Activated naive CD8-positive, alpha-beta T cell treated with anti-CD3 and anti-CD28 coated beads, Interleukin-2, amount 10 ng/mL, durations not matched to agents 7 days and 5 days (primary cell): ENCODE measurements at regions not wholly inside any gene's neighbourhood (a gene's known extent, or its start where the extent isn't known, plus 50 kb on each side); places are given as distances from the start of the nearest gene placed in this dataset.

Source experiments
- ATAC-seq: fragments of 150-1000 bp; cut with Tn5 transposase; one replicate; pipeline ENCODE4 v1.10.0; 2021; ENCODE audit warnings: low read depth, moderate library complexity
- POLR2A ChIA-PET: fragments of 350-600 bp; sonication (Branson Sonifier 250); formaldehyde crosslinking; loops from one replicate; lab custom pipeline; 2021; ENCODE audit warnings: antibody characterized with exemption; lab: Charles Lee
- DNase-seq: peaks from one replicate; pipeline ENCODE4 v3.0.0; 2021
- H3K27ac Mint-ChIP-seq: one replicate; pipeline ENCODE4 v1.8.0; 2022; ENCODE audit warnings: mild to moderate bottlenecking, mixed read lengths
- H3K27me3 Mint-ChIP-seq: one replicate; pipeline ENCODE4 v1.8.0; 2022; ENCODE audit warnings: mild to moderate bottlenecking, moderate library complexity, mixed read lengths
- H3K36me3 Mint-ChIP-seq: one replicate; pipeline ENCODE4 v1.8.0; 2021; ENCODE audit warnings: mild to moderate bottlenecking, mixed read lengths
- H3K4me1 Mint-ChIP-seq: one replicate; pipeline ENCODE4 v1.8.0; 2021; ENCODE audit warnings: mixed read lengths
- H3K4me3 Mint-ChIP-seq: one replicate; pipeline ENCODE4 v1.8.0; 2022; ENCODE audit warnings: mild to moderate bottlenecking, moderate library complexity, mixed read lengths
- H3K9me3 Mint-ChIP-seq: one replicate; pipeline ENCODE4 v1.8.0; 2021; ENCODE audit warnings: mixed read lengths

GRCh38 chr4:180203349-180203748 is 2039.9 kb upstream of the TENM3 start:
- Mint-ChIP-seq H3K36me3 (no peaks in the 10 kb centered on the region), H3K4me3 (no peak overlapping the region), H3K27ac (no peak overlapping the region), H3K27me3 (no peaks in the 10 kb centered on the region), H3K4me1 (peaks cover 7% of the 10 kb centered on the region), H3K9me3 (no peaks in the 10 kb centered on the region)
- ATAC-seq (no peak), DNase-seq (no peak)
- POLR2A ChIA-PET, result no interaction called here

GRCh38 chr4:180205276-180205675 is 2037.9 kb upstream of the TENM3 start:
- no peaks in the 10 kb centered on the region for H3K9me3 Mint-ChIP-seq
- H3K4me3 Mint-ChIP-seq, result no peak overlapping the region
- no peak overlapping the region for H3K27ac Mint-ChIP-seq
- H3K4me1 Mint-ChIP-seq, result peaks cover 7% of the 10 kb centered on the region
- DNase-seq (no peak), ATAC-seq (no peak)
- no peaks in the 10 kb centered on the region for H3K27me3 Mint-ChIP-seq
- no peaks in the 10 kb centered on the region for H3K36me3 Mint-ChIP-seq
- POLR2A ChIA-PET, result no interaction called here

GRCh38 chr4:180207921-180208320 is 2035.3 kb upstream of the TENM3 start:
- POLR2A ChIA-PET, result no interaction called here
- H3K36me3 Mint-ChIP-seq, result no peaks in the 10 kb centered on the region
- DNase-seq (no peak), ATAC-seq (no peak)
- no peaks in the 10 kb centered on the region for H3K9me3 Mint-ChIP-seq
- no peak overlapping the region for H3K4me3 Mint-ChIP-seq
- H3K27me3 Mint-ChIP-seq, result no peaks in the 10 kb centered on the region
- H3K4me1 Mint-ChIP-seq, result peaks cover 7% of the 10 kb centered on the region
- H3K27ac Mint-ChIP-seq, result no peak overlapping the region

GRCh38 chr4:180217070-180217469 is 2026.1 kb upstream of the TENM3 start:
- Mint-ChIP-seq H3K36me3 (no peaks in the 10 kb centered on the region), H3K9me3 (peaks cover 2% of the 10 kb centered on the region), H3K27ac (no peak overlapping the region), H3K4me3 (no peak overlapping the region), H3K4me1 (no peaks in the 10 kb centered on the region), H3K27me3 (peaks cover 2% of the 10 kb centered on the region)
- POLR2A ChIA-PET, result no interaction called here
- no peak for DNase-seq
- ATAC-seq, result no peak

- ATAC-seq (no peak), DNase-seq (no peak)
- Mint-ChIP-seq H3K4me1 (no peaks in the 10 kb centered on the region), H3K36me3 (peaks cover 1% of the 10 kb centered on the region), H3K4me3 (no peak overlapping the region), H3K9me3 (peaks cover 3% of the 10 kb centered on the region), H3K27me3 (peaks cover 2% of the 10 kb centered on the region), H3K27ac (no peak overlapping the region)
- POLR2A ChIA-PET, result no interaction called here
Measured at GRCh38 chr4:180219080-180219479, 2024.1 kb upstream of the TENM3 start.

GRCh38 chr4:180225977-180226376 is 2017.2 kb upstream of the TENM3 start:
- DNase-seq, result no peak
- H3K9me3 Mint-ChIP-seq, result peaks cover 1% of the 10 kb centered on the region
- POLR2A ChIA-PET, result no interaction called here
- no peak overlapping the region for H3K4me3 Mint-ChIP-seq
- no peaks in the 10 kb centered on the region for H3K27me3 Mint-ChIP-seq
- H3K4me1 Mint-ChIP-seq, result peaks cover 3% of the 10 kb centered on the region
- no peak overlapping the region for H3K27ac Mint-ChIP-seq
- no peak for ATAC-seq
- peaks cover 1% of the 10 kb centered on the region for H3K36me3 Mint-ChIP-seq

- H3K4me1 Mint-ChIP-seq, result no peaks in the 10 kb centered on the region
Measured at GRCh38 chr4:180234730-180235129, 2008.5 kb upstream of the TENM3 start.

GRCh38 chr4:180240670-180241069 is 2002.5 kb upstream of the TENM3 start:
- no peaks in the 10 kb centered on the region for H3K9me3 Mint-ChIP-seq
- DNase-seq, result no peak
- H3K4me1 Mint-ChIP-seq, result peaks cover 10% of the 10 kb centered on the region
- ATAC-seq, result peak; percentile 54
- H3K27me3 Mint-ChIP-seq, result no peaks in the 10 kb centered on the region
- POLR2A ChIA-PET, result no interaction called here
- H3K4me3 Mint-ChIP-seq, result peak overlapping the region; percentile 48
- no peaks in the 10 kb centered on the region for H3K36me3 Mint-ChIP-seq
- no peak overlapping the region for H3K27ac Mint-ChIP-seq

More at GRCh38 chr4:180234730-180235129, 2008.5 kb upstream of the TENM3 start:
- ATAC-seq (no peak), DNase-seq (no peak)
- POLR2A ChIA-PET, result no interaction called here
- Mint-ChIP-seq H3K27ac (no peak overlapping the region), H3K4me3 (no peak overlapping the region), H3K27me3 (no peaks in the 10 kb centered on the region), H3K36me3 (no peaks in the 10 kb centered on the region), H3K9me3 (no peaks in the 10 kb centered on the region)

- Mint-ChIP-seq H3K4me3 (no peak overlapping the region), H3K27ac (no peak overlapping the region), H3K4me1 (no peaks in the 10 kb centered on the region), H3K9me3 (no peaks in the 10 kb centered on the region), H3K36me3 (no peaks in the 10 kb centered on the region), H3K27me3 (no peaks in the 10 kb centered on the region)
- POLR2A ChIA-PET, result no interaction called here
- ATAC-seq (no peak), DNase-seq (no peak)
Measured at GRCh38 chr4:180253419-180253818, 1989.8 kb upstream of the TENM3 start.

GRCh38 chr4:180261346-180261745 is 1981.9 kb upstream of the TENM3 start:
- Mint-ChIP-seq H3K9me3 (peaks cover 1% of the 10 kb centered on the region), H3K36me3 (no peaks in the 10 kb centered on the region), H3K27ac (no peak overlapping the region), H3K4me3 (no peak overlapping the region), H3K27me3 (no peaks in the 10 kb centered on the region), H3K4me1 (no peaks in the 10 kb centered on the region)
- POLR2A ChIA-PET, result no interaction called here
- DNase-seq, result no peak
- no peak for ATAC-seq

GRCh38 chr4:180280076-180280475 is 1963.1 kb upstream of the TENM3 start:
- no peak for DNase-seq
- Mint-ChIP-seq H3K27me3 (no peaks in the 10 kb centered on the region), H3K36me3 (no peaks in the 10 kb centered on the region), H3K4me3 (no peak overlapping the region), H3K9me3 (no peaks in the 10 kb centered on the region), H3K4me1 (no peaks in the 10 kb centered on the region), H3K27ac (no peak overlapping the region)
- no peak for ATAC-seq
- POLR2A ChIA-PET, result no interaction called here

GRCh38 chr4:180280726-180281297 is 1962.4 kb upstream of the TENM3 start:
- no peaks in the 10 kb centered on the region for H3K36me3 Mint-ChIP-seq
- POLR2A ChIA-PET, result no interaction called here
- no peak for DNase-seq

GRCh38 chr4:180281724-180282123 is 1961.5 kb upstream of the TENM3 start:
- no peaks in the 10 kb centered on the region for H3K9me3 Mint-ChIP-seq
- ATAC-seq, result no peak
- H3K4me3 Mint-ChIP-seq, result no peak overlapping the region
- no peaks in the 10 kb centered on the region for H3K27me3 Mint-ChIP-seq
- POLR2A ChIA-PET, result no interaction called here
- no peak for DNase-seq
- peaks cover 6% of the 10 kb centered on the region for H3K4me1 Mint-ChIP-seq
- H3K36me3 Mint-ChIP-seq, result no peaks in the 10 kb centered on the region
- no peak overlapping the region for H3K27ac Mint-ChIP-seq

More at GRCh38 chr4:180280726-180281297, 1962.4 kb upstream of the TENM3 start:
- Mint-ChIP-seq H3K9me3 (no peaks in the 10 kb centered on the region), H3K27ac (no peak overlapping the region), H3K27me3 (no peaks in the 10 kb centered on the region), H3K4me1 (peaks cover 3% of the 10 kb centered on the region), H3K4me3 (no peak overlapping the region)
- no peak for ATAC-seq

GRCh38 chr4:180284267-180284666 is 1958.9 kb upstream of the TENM3 start:
- H3K9me3 Mint-ChIP-seq, result no peaks in the 10 kb centered on the region
- H3K27ac Mint-ChIP-seq, result no peak overlapping the region
- DNase-seq, result no peak
- no peak overlapping the region for H3K4me3 Mint-ChIP-seq
- peaks cover 6% of the 10 kb centered on the region for H3K4me1 Mint-ChIP-seq
- H3K36me3 Mint-ChIP-seq, result no peaks in the 10 kb centered on the region
- POLR2A ChIA-PET, result no interaction called here
- no peak for ATAC-seq
- no peaks in the 10 kb centered on the region for H3K27me3 Mint-ChIP-seq

- POLR2A ChIA-PET, result no interaction called here
- Mint-ChIP-seq H3K36me3 (no peaks in the 10 kb centered on the region), H3K4me1 (peaks cover 6% of the 10 kb centered on the region), H3K27ac (no peak overlapping the region), H3K9me3 (no peaks in the 10 kb centered on the region), H3K4me3 (no peak overlapping the region), H3K27me3 (no peaks in the 10 kb centered on the region)
- DNase-seq (no peak), ATAC-seq (no peak)
Measured at GRCh38 chr4:180285796-180286195, 1957.4 kb upstream of the TENM3 start.
